HG03558 (cell line): ENCODE measurements at regions not wholly inside any gene's neighbourhood (a gene's known extent, or its start where the extent isn't known, plus 50 kb on each side); places are given as distances from the start of the nearest gene placed in this dataset.
"Not testable (repeated sequence)": the region's sequence is repeated elsewhere in the genome, so short reads cannot be mapped to it uniquely, and the experiment has no call there.

Source experiments
- ATAC-seq: cut with Tn5 transposase; IDR thresholded peaks from one replicate; pipeline ENCODE4 v1.9.1; 2021; ENCODE audit warnings: moderate number of reproducible peaks; ENCODE audit not compliant: unreplicated experiment; ENCODE audit errors: extremely low read depth

DNA sequence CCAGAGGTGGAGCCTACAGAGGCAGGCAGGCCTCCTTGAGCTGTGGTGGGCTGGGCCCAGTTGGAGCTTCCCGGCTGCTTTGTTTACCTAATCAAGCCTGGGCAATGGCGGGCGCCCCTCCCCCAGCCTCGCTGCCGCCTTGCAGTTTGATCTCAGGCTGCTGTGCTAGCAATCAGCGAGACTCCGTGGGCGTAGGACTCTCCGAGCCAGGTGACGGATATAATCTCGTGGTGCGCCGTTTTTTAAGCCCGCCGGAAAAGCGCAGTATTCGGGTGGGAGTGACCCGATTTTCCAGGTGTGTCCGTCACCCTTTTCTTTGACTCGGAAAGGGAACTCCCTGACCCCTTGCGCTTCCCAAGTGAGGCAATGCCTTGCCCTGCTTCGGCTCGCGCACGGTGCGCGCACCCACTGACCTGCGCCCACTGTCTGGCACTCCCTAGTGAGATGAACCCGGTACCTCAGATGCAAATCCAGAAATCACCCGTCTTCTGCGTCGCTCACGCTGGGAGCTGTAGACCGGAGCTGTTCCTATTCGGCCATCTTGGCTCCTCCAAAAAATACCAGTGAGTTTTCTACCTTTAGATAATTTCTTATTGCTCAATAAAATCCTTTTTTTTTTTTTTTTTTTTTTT, 118.5 kb upstream of the TBC1D5 start:
- not testable (repeated sequence) for ATAC-seq

DNA sequence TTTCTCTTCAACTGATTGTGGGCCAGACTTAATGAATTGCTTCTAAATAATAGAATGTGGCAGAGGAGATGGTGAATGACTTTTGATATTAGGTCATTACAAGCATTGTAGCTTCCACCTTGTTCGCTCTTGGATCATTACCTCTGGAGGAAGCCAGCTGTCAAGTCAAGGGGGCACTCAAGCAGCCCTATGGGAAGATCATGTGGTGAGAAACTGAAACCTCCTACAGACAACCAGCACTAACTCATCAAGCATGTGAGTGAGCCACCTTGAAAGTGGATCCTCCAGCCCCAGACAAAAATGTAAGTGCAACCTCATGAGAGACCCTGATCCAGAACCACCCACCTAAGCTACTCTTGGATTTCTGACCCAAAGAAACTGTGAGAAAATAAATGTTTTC, 109.8 kb upstream of the TBC1D5 start:
- ATAC-seq = no peak

DNA sequence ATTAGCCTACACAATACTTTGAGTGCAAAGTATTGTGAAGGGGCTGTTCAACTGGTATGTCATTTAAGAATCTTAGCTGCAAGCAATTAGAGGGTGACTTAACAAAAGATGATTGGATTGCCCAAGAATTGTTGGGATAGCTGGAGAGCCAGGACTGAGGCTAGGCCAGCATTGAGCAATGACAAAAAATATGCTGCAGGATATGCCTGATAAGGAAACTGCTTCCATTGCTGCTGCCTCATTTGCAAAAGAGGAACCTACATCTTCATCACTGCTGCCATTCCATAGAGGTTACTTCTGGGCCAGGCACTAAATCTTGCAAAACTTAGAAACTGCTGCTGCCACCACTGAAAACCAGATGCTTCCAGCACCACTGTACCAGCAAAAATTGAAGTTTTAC, 108.0 kb upstream of the TBC1D5 start:
- no peak for ATAC-seq

DNA sequence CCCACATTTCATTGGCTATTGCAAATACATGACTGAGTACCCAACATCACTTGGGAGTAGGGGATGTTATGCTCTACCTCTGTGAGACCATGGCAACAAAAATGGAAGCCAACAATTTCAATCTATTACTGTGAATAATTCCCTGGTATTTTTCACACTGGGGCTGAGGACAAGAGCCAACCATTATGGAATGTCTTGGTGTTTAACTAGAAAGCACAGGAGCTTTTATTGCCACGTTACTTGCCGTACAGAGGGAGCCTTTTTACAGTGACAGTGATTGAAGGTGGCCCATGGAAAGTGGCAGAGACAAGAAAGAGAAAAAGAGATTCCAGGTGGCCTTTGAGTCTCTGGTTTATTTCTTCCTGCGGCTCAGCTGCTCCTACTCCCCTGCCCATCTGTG, 105.7 kb upstream of the TBC1D5 start:
- no peak for ATAC-seq

DNA sequence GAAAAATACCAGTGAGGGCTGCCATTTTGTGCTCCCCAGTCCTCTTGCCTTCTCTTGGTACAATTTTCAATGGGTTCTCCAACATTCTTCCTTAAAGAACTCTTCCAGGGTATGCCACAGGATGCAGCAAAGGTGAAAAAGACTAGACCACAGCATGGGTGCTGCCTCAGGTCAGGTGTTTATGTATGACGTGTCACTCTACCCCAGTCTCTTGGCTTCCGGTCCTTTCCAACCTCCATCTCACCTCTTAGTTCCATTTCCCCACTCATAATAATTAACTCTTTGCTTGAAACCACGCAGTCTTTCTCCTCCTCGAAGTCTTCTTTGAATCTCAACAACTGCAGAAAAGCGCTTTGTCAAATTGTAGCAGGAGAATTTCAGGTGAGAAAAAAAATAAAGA, 104.7 kb upstream of the TBC1D5 start:
- no peak for ATAC-seq

DNA sequence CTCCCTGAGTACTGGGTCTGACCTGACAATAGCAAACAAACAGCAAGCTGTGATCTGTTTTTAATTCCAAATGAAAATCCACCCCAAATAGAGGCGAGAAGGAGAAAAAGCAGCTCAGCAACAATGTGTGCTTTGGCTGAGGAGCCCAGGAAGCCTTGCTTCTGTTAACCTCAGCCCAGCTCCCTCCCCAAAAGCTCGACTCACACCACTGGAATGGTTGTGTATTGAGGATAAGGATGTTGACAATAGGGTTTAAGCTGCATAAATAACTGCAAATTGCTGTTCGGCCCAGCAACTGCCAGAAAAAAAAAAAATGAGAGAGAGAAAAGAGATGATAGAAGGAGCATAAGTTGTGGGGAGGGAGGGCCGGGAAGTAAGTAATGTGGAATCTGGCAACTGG, 104.0 kb upstream of the TBC1D5 start:
- no peak for ATAC-seq

DNA sequence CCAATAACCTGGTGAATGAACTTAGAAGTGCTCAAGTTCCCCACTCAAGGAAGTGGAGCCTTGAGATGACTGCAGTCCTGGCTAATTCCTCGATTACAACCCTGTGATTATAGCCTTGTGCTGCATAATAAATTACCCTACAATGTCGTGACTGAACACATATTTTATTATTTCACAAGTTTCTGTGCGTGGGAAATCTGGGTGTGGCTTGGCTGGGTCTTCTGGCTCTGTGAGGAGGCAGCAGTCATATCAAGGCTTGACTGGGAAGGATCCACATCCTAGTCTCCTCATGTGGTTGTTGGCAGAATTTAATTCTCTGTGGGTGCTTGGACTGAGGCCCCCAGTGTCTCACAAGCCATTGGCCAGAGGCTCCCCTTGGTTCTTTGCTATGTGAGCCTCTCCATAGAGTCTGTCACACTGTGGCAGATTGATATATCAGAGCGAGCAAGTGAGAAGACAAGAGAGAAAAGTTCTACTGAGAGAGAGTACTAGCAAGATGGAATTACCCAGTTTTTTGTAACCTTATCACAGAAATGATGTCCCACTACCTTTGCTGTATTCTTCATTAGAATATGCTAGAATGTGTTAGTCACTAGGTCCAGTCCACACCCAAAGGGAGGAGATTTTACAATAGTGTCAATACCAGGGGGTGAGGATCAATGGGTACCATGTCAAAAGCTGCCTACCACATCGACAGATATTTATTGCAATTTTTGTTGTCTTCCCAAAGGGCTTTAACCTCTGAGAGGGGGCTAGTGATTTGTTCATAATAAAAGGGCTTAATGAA, 102.8 kb upstream of the TBC1D5 start:
- no peak for ATAC-seq

DNA sequence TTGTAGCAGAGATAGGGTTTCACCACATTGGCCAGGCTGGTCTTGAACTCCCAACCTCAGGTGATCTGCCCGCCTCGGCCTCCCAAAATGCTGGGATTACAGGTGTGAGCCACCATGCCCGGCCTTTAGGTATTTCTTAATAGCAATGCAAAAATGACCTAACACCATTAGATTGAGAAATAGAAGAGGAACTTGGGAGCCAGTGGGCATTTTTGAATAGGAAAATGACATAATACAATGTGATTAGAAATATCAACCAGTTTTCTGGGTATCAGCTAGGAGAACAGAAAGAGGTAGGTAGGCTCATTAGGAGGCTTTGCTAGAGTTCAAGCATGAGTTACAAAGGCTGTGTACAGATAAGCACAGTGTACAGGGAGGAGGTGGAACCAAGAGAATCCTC, 101.8 kb upstream of the TBC1D5 start:
- ATAC-seq = no peak

DNA sequence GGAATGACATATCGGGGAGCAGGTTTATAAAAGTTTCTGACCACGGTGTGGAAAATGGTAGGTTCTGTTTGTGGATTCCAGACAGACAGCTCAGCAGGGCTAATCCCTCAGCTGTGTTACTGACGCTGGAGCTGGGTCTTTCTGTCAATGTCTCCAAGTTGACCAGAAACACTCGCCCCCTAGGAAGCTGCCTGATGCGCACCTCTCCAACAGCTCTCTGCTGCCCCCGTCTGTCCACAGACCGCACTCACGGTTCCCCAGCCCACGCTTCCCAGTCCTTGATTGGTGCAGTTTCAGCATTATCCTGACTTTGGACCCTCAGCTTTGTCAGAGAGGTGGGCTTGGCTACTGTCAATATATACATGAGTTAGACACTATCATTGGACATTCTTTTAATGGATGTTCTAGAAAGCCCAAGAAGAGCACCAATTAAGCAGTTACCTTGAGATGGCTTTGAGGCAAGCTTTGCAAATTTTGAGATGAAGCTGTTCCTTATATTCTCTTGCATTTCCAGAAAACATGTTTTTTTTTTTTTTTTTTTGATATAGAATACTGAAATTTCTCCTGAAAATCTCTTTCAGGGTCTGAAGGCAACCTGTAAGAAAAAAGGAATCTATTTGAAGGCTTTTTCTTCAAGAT, 98.9 kb upstream of the TBC1D5 start:
- ATAC-seq = peak; percentile 56

DNA sequence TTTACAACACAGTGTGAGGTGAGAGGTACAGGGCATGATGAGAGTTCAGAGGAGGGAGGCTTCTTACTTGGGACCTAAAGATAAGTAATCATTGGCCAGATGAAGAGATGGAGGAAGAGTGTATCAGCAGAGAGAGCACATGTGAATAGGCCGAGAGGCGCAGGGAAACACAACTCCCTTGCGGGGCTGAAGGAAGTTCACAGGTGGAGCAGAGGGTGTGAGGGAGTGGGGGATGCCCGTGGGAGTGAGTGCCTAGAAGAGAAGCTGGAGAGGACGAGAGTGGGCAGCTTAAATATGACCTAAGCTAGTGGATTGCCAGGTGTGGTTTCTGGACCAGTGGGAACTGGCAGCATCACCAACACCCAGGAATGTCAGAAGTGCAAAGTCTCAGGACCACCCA, 98.2 kb upstream of the TBC1D5 start:
- no peak for ATAC-seq

DNA sequence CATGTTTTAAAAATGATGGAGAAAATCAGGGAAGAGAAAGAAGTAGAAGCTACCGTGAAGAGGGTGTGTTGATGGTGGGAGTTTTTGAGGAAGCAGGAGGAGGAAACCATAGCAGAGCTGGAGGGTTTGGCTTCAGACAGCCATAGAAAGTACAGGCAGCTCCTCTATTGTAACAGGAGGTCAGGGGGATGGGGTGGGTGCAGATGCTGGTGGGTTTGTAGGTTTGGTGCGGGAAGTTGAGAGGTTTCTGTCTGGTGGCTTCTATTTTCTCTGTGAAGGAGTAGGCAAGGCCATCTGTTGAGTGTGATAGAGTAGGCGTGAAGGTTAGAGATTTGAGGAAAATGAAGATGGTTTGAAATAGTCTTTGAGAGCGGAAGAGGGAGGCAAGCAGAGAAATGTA, 97.7 kb upstream of the TBC1D5 start:
- ATAC-seq = no peak

DNA sequence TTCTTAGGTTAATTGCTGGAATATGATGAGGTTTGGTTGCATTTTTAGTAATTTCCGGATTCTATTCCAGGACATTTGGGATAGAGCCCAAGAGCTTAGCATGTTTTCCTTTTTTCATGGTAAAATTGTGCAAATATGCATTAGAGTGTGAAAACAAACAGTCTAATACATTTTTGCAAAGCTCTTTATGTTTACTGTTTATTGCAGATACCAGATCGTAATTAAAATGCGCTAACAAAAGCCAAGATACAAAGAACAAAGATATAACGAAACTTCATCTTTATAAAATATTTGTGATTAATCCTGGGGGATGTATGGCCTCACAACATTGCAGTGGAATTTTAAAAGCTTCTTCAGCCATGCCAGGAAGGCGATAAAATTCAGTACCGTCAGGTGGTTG, 94.5 kb upstream of the TBC1D5 start:
- ATAC-seq = no peak

DNA sequence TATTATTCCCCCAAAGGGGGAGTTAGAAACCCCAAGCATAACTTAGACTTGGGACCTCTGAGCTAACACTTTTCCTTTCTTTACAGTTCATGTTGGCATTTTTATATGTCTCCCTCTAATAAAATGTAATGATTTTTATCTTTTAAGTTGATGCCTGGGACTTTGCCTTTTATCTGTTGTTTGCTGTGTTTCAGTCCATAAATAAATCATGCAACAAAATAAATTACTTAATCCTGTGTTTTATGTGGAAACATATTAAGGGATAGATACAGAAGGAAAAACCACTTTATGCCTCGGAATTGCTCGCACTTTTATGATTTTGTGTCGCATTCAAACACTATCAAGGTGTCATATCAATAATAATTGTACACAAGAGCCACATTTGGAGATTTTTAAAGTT, 93.7 kb upstream of the TBC1D5 start:
- no peak for ATAC-seq

DNA sequence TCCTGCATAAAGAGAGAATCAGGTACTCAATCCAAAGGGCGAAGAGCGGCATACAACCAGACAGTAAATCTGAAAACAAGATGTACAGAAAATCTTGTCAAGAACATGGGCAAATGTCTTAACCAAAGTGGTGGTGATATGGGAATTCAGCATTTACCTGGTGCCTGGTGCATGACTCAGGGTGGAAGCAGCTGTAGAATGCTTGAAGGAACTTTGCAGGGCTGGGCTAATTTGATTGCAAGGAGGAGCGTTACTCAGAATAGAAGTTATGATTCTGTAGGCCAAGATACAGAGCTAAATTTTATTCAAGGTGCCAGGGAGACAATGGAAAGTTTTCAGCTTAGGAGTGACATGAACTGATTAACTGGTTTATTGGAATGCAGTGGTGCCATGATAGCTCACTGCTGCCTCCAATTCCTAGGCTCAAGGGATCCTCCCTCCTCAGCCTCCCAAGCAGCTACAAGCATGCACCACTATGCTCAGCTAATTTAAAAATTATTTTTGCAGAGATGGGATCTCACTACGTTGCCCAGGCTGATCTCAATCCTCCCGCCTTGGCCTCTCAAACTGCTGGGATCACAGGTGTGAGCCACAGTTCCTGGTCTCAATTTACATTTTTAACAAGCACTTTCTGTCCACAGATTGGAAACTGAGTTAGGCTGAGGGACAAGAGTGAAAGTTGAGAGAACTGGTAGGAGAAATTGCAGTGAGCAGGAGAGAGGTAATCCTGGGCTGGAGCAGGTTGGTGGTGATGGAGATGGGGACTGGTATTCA, 91.5 kb upstream of the TBC1D5 start:
- no peak for ATAC-seq

DNA sequence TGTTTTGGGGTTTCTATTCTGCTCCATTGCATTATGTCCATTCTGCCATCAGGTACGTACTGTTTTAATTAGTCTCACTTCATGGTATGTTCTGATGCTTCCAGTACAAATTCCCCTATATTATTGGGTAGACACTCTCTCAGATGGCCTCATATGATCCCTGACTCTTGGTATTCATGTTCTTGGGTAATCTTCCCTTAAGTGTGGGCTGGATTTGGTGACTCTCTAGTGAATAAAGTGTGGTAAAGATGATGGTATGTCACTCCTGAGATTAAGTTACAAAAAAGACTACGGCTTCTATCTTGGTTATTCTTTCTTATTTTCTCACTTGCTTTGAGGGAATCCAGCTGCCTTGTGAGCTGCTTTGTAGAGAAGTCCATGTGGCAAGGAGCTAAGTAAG, 89.6 kb upstream of the TBC1D5 start:
- no peak for ATAC-seq

DNA sequence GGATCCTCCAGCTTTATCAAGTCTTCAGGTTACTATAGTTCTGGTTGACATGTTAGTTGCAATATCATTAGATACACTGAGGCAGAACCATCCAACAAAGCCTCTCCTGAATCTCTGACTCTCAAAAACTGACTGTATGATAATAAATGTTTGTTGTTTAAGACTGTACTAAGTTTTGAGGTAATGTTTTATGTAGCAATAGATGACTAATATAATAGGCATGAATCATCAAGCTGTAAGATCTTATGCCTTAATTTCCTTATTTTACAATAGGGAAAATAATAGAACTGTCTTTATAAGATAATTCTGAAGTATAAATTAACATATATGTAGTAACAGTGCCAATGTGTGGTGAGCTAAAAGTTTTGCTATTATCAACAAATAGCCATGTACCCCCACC, 88.9 kb upstream of the TBC1D5 start:
- no peak for ATAC-seq

DNA sequence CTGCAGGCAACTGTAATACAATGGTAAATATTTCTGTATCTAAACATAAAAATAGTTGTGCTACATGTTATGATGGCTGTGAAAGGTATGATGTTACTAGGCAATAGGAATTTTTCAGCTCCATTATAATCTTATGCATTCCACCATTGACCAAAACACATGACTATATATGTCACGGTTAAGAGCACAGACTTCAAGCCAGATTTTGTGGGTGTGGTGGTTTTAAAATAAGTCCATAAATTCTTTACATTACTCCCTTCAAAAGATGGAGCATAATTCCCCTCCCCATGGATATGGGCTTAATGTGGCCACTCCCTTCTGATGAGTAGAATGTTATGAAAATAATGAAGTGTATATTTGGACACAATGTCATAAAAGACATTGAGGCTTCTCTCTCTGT, 88.4 kb upstream of the TBC1D5 start:
- no peak for ATAC-seq

DNA sequence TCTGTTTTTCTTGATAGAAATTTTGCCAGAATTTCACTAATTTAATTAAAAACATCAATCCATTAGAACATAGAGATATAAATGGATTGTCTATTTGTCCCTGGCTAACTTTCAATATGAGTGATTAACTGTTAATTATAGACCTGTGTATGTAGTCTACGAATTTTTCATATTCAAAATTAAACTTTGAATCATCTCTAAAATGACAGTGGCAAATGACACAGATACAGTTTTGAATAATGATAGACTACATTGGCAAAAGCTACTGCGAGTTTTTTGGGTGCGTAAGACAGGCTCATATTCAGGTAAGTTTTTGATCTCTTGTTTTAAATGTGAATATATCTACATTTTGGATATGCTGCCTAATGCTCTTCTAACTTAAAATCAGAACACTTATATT, 86.0 kb upstream of the TBC1D5 start:
- ATAC-seq = no peak

DNA sequence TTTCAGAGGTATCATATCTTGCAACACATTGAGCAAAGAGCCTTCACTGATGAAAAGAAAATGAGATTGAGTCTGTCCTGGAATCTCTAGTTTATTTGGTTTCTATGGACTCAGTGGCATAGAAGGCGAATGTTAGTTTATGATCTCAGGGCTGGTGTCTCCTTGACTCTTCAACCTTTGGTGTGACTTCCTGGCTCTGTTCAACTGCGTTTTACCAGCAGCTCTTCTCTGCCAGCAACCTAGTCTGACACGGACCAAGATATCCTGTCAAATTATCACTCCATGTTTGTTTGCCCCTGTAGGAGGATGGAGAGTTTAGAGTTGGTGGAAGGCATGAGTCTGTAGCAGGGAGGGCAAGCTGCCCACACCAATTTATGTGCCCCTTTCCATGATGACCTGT, 82.9 kb upstream of the TBC1D5 start:
- no peak for ATAC-seq

DNA sequence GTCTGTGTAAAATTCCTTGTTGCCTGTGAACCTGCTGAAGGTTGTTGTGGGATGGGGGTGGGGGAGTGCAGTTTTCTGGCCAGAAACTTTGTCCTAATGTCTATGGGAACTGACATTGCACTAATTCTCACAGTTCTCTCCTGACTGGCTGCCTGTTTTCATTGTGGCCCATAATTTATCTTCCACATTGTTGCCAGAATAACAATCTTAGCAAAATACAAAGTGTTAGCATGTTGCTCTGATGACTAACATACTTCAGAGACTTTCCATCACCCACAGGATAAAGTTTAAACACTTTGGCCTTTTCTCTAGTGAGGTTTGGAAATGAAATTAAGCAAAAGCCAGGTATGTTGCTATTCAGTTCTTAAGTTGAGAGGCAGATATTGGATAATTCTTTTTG, 81.4 kb upstream of the TBC1D5 start:
- ATAC-seq = no peak

DNA sequence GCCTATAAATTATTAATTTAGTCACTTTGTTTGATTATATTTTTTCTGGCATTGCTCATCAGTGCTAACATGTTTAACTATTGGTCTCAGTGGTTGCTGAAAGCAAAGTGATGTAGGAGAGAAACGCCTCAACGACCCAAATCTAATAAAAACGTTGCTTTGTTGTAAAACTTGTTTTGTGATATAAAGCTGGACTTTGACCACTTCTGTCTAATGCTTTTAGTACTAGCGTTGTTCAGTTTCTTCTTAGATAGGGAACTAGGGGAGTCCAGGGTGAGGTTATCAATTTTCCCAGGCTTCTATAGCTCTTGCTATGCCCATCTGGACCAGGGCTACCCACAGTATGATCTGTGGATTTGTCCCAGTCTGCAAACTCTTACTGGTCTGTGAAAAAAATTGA, 80.6 kb upstream of the TBC1D5 start:
- no peak for ATAC-seq
